GM10266 (cell line): ENCODE measurements at regions not wholly inside any gene's neighbourhood (a gene's known extent, or its start where the extent isn't known, plus 50 kb on each side); places are given as distances from the start of the nearest gene placed in this dataset.

ENCODE experiments used
- DNase-seq: peaks from one replicate; pipeline ENCODE4 v3.0.0; 2012; ENCODE audit errors: extremely low spot score
- TF ChIP-seq, protein P1 (sequence below): IDR thresholded peaks from 2 replicates; pipeline ENCODE4 v1.5.1; 2012; ENCODE audit warnings: mild to moderate bottlenecking, low read depth; ENCODE audit not compliant: control insufficient read depth, insufficient read depth; ENCODE audit errors: missing control alignments

- no peak for DNase-seq
- TF ChIP-seq, protein P1, sequence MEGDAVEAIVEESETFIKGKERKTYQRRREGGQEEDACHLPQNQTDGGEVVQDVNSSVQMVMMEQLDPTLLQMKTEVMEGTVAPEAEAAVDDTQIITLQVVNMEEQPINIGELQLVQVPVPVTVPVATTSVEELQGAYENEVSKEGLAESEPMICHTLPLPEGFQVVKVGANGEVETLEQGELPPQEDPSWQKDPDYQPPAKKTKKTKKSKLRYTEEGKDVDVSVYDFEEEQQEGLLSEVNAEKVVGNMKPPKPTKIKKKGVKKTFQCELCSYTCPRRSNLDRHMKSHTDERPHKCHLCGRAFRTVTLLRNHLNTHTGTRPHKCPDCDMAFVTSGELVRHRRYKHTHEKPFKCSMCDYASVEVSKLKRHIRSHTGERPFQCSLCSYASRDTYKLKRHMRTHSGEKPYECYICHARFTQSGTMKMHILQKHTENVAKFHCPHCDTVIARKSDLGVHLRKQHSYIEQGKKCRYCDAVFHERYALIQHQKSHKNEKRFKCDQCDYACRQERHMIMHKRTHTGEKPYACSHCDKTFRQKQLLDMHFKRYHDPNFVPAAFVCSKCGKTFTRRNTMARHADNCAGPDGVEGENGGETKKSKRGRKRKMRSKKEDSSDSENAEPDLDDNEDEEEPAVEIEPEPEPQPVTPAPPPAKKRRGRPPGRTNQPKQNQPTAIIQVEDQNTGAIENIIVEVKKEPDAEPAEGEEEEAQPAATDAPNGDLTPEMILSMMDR, result no peak
Observed at GRCh38 chr17:69882281-69882680, 192.7 kb upstream of the KCNJ16 start.

DNA sequence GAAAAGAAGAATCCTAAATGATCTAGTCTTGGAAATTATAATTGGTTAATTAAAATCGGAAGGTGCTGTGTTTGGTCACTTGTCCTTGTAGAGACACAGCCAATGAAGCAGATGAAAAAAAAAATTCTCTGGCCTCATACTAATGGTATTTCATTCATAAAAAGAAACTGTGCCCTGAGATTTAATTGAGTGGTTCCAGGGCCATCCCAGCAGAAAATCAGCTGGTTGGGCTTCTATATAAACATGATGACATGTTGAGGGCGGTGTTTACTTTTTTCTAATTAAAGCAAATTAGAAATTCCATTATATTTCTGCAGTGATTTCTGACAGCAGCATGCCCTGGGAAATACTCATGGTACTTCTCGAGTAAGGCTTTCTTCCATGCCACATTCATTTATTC lies 191.9 kb upstream of the KCNJ16 start:
- no peak for DNase-seq
- TF ChIP-seq, protein P1, result no peak

- TF ChIP-seq, protein P1, result no peak
- DNase-seq, result no peak
Observed at GRCh38 chr17:69884356-69884755, 190.7 kb upstream of the KCNJ16 start.

- TF ChIP-seq, protein P1, result no peak
- DNase-seq, result no peak
Observed at GRCh38 chr17:69884846-69885245, 190.2 kb upstream of the KCNJ16 start.

- TF ChIP-seq, protein P1, result no peak
- no peak for DNase-seq
Observed at GRCh38 chr17:69898601-69899000, 176.4 kb upstream of the KCNJ16 start.

DNA sequence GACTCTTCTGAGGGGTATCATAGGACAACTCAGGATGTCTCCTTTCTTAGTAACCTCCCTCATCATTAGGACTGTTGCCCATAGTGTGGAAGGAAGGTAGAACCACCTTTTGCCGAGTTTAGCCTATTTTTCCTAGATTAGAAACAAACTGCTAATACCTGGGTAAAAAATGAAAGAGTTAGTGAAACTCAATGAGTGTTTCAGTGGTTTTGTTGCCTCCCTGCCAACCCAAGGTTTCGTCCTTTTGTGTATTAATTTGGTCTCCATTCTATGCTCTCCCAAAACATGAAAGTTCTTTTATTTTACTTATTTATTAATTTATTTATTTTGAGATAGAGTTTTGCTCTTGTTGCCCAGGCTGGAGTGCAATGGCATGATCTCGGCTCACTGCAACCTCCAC lies 174.9 kb upstream of the KCNJ16 start:
- DNase-seq, result no peak
- TF ChIP-seq, protein P1, result no peak

DNA sequence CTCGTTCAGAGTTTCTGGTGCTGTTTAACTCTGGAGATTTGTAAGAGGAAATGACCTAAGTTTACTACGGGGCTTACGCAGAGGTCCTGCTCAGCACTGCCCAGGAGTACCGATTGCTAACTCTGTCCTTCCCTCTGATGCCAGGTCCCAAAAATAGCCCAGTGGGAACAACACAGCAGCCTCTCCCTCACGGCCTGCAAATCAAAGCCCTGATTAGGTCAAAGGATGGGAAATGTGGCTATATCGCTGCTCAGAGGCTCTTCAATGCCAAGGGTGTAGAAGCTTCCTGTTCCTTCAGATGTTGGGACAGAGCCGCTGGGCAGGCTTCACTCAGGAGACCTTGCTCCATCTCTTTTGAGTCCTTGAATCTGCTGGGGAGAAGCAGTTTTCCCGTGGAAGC lies 174.2 kb upstream of the KCNJ16 start:
- TF ChIP-seq, protein P1, result no peak
- DNase-seq, result no peak
